Mesendoderm (in vitro differentiated cells): ENCODE measurements at regions not wholly inside any gene's neighbourhood (a gene's known extent, or its start where the extent isn't known, plus 50 kb on each side); places are given as distances from the start of the nearest gene placed in this dataset.
A peak's percentile ranks its signal among the peaks of the same experiment; 100 is the strongest.

Experiments
- DNase-seq: peaks from one replicate; pipeline ENCODE4 v3.0.0; 2013
- H2AK5ac ChIP-seq: 2 replicates; pipeline ENCODE4 v1.6.1; 2013; ENCODE audit warnings: low read length, inconsistent platforms
- H2BK120ac ChIP-seq: 2 replicates; pipeline ENCODE4 v1.6.1; 2013; ENCODE audit warnings: low read depth, mild to moderate bottlenecking, low read length, moderate library complexity, mixed read lengths
- H2BK15ac ChIP-seq: replicated peaks from 2 replicates; pipeline ENCODE4 v1.6.1; 2013; ENCODE audit warnings: low read depth, mild to moderate bottlenecking, moderate library complexity
- H2BK5ac ChIP-seq: 2 replicates; pipeline ENCODE4 v1.6.1; 2013; ENCODE audit warnings: low read length, inconsistent platforms
- H3K18ac ChIP-seq: 2 replicates; pipeline ENCODE4 v1.6.1; 2013; ENCODE audit warnings: mild to moderate bottlenecking, low read length, mixed read lengths
- H3K23ac ChIP-seq: one replicate; pipeline ENCODE4 v1.6.1; 2013; ENCODE audit warnings: low read length
- H3K27ac ChIP-seq: 2 replicates; pipeline ENCODE4 v1.5.1; 2013; ENCODE audit warnings: low read depth, mild to moderate bottlenecking, inconsistent platforms, low read length, moderate library complexity
- H3K27me3 ChIP-seq: 2 replicates; pipeline ENCODE4 v1.6.1; 2013; ENCODE audit warnings: low read length, control low read depth, mild to moderate bottlenecking, inconsistent platforms; ENCODE audit not compliant: insufficient read depth, poor library complexity
- H3K36me3 ChIP-seq: 2 replicates; pipeline ENCODE4 v1.6.1; 2013; ENCODE audit warnings: low read length, inconsistent platforms; ENCODE audit not compliant: control insufficient read depth, insufficient read depth
- H3K4ac ChIP-seq: one replicate; pipeline ENCODE4 v1.6.1; 2013; ENCODE audit warnings: low read depth, mild to moderate bottlenecking, low read length, moderate library complexity
- H3K4me1 ChIP-seq: 2 replicates; pipeline ENCODE4 v1.6.1; 2013; ENCODE audit warnings: low read depth, low read length, inconsistent platforms; ENCODE audit not compliant: control insufficient read depth
- H3K4me2 ChIP-seq: 2 replicates; pipeline ENCODE4 v1.6.1; 2013; ENCODE audit warnings: low read length
- H3K4me3 ChIP-seq: 2 replicates; pipeline ENCODE4 v1.5.1; 2013; ENCODE audit warnings: mild to moderate bottlenecking, low read length
- H3K56ac ChIP-seq: one replicate; pipeline ENCODE4 v1.6.1; 2013; ENCODE audit warnings: low read length
- H3K79me1 ChIP-seq: 2 replicates; pipeline ENCODE4 v1.6.1; 2013; ENCODE audit warnings: low read length, inconsistent platforms
- H3K79me2 ChIP-seq: 2 replicates; pipeline ENCODE4 v1.6.1; 2013; ENCODE audit warnings: mild to moderate bottlenecking, low read length; ENCODE audit not compliant: control insufficient read depth, insufficient read depth
- H3K9ac ChIP-seq: 2 replicates; pipeline ENCODE4 v1.6.1; 2013; ENCODE audit warnings: low read length, inconsistent platforms
- H4K5ac ChIP-seq: one replicate; pipeline ENCODE4 v1.6.1; 2013; ENCODE audit warnings: low read length
- H4K8ac ChIP-seq: one replicate; pipeline ENCODE4 v1.6.1; 2013; ENCODE audit warnings: low read depth, mild to moderate bottlenecking, control low read depth, low read length, moderate library complexity
- WGBS: extraction: QIAGEN DNeasy Blood & Tissue Kit; methylation state at CpG from one replicate; pipeline ENCODE4 v1.1.7; 2013; ENCODE audit warnings: low lambda C conversion rate, missing lambda C conversion rate; ENCODE audit not compliant: insufficient coverage; ENCODE audit errors: extremely low coverage; 5-methylcytosine and 5-hydroxymethylcytosine counted together

DNA sequence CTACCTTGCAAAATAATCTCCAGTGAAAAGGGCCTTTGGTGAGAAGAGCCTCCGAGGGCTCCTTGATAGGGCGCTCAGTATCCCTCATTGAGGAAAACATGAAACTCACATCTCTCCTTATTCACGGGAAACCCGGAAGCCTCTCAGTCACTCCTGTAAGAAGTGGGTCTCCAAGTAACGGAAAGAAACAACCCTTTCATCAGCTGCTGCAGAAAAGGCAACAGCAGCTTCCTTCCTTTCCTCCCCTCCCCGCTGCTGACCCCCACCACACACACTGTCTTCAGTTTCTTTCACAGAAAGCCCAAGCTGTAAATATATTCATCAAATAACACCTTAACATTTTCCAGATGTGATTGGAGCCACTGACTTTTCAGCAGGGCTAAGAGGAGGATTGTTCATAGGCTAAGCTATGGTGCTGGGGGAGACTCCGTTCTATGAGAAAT, 81.4 kb downstream of the C9orf152 start:
- Histone ChIP-seq H3K36me3 (no peaks in the 10 kb centered on the region), H3K27me3 (no peaks in the 10 kb centered on the region), H3K27ac (no peak overlapping the region), H3K56ac (no peak overlapping the region), H3K4me1 (peaks cover 16% of the 10 kb centered on the region), H3K79me2 (no peaks in the 10 kb centered on the region), H3K4ac (no peak overlapping the region), H3K4me2 (no peak overlapping the region), H2BK120ac (no peak overlapping the region), H3K9ac (no peak overlapping the region), H2AK5ac (no peak overlapping the region), H4K8ac (no peak overlapping the region), H3K79me1 (no peaks in the 10 kb centered on the region), H2BK5ac (no peak overlapping the region), H4K5ac (no peak overlapping the region), H3K18ac (no peak overlapping the region), H2BK15ac (no peak overlapping the region), H3K23ac (no peak overlapping the region), H3K4me3 (no peak overlapping the region)
- no CpG with 5 or more reads among the region's 7 CpGs for WGBS
- DNase-seq = peak; percentile 28

- H2BK120ac ChIP-seq = no peak overlapping the region
- no peak overlapping the region for H2BK15ac ChIP-seq
- H3K23ac ChIP-seq = no peak overlapping the region
- WGBS = no CpG with 5 or more reads among the region's 23 CpGs
- peak; percentile 95 for DNase-seq
- H3K27me3 ChIP-seq = no peaks in the 10 kb centered on the region
- no peak overlapping the region for H3K4me3 ChIP-seq
- peak overlapping the region; percentile 25 for H3K18ac ChIP-seq
- H3K4me1 ChIP-seq = peaks cover 16% of the 10 kb centered on the region
- peak overlapping the region; percentile 48 for H3K27ac ChIP-seq
- no peaks in the 10 kb centered on the region for H3K36me3 ChIP-seq
- no peaks in the 10 kb centered on the region for H3K79me2 ChIP-seq
- H4K8ac ChIP-seq = no peak overlapping the region
- no peak overlapping the region for H2AK5ac ChIP-seq
- H3K4me2 ChIP-seq = no peak overlapping the region
- no peak overlapping the region for H4K5ac ChIP-seq
- no peak overlapping the region for H2BK5ac ChIP-seq
- H3K9ac ChIP-seq = peak overlapping the region; percentile 27
- peak overlapping the region; percentile 30 for H3K56ac ChIP-seq
- H3K79me1 ChIP-seq = no peaks in the 10 kb centered on the region
- no peak overlapping the region for H3K4ac ChIP-seq
These were observed 80.7 kb downstream of the C9orf152 start for GRCh38 chr9:110126986-110127864.

- no peak overlapping the region for H2BK15ac ChIP-seq
- no peak overlapping the region for H3K56ac ChIP-seq
- no peak overlapping the region for H2BK5ac ChIP-seq
- H3K36me3 ChIP-seq = no peaks in the 10 kb centered on the region
- H3K4me3 ChIP-seq = no peak overlapping the region
- no peaks in the 10 kb centered on the region for H3K79me1 ChIP-seq
- H4K5ac ChIP-seq = no peak overlapping the region
- DNase-seq = no peak
- no peaks in the 10 kb centered on the region for H3K27me3 ChIP-seq
- no peak overlapping the region for H3K23ac ChIP-seq
- H3K4me1 ChIP-seq = peaks cover 16% of the 10 kb centered on the region
- H3K9ac ChIP-seq = no peak overlapping the region
- no peak overlapping the region for H3K4ac ChIP-seq
- no peaks in the 10 kb centered on the region for H3K79me2 ChIP-seq
- no peak overlapping the region for H2BK120ac ChIP-seq
- no peak overlapping the region for H3K27ac ChIP-seq
- H2AK5ac ChIP-seq = no peak overlapping the region
- no CpG with 5 or more reads among the region's 7 CpGs for WGBS
- no peak overlapping the region for H3K18ac ChIP-seq
- H3K4me2 ChIP-seq = no peak overlapping the region
- no peak overlapping the region for H4K8ac ChIP-seq
These were observed 79.2 kb downstream of the C9orf152 start for GRCh38 chr9:110128664-110129329.

DNA sequence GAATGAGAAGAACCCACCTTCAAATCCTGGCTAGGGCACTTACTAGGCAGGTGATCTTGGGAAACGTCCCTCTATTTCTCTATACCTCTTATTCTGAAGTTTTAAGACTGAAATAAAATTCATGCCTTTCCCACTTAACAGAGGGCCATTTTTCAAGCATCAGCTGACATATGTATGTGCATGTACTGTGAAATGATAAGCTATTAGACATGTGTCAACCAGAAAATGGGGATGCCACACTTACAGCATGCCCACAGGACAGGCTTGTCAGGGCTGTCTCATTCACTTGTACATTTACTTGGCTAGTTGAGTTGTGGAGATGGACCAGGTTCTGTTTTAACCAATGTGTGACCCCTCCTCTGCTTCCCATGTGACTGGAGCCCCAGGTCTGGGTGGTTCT, 78.5 kb downstream of the C9orf152 start:
- WGBS = no CpG with 5 or more reads among the region's 1 CpG
- peaks cover 16% of the 10 kb centered on the region for H3K4me1 ChIP-seq

DNA sequence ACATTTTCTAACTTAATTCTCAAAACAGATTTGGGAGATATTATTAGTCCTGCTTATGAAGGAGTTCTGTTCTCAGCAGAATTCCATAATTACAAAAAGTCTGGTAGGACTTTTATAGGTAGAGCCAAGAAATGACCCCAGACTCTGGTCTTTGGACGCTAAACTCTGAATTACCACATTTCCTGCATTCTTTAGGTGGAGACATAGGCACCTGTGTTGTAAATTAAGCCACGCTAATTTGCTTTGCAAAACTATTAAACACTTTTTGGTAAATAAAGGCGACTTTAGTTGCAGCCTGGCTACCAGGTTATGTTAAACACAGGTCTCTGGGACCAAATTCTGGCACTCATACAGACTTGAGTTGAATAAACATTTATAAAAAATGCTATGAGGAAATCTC, 77.7 kb downstream of the C9orf152 start:
- Histone ChIP-seq H3K36me3 (no peaks in the 10 kb centered on the region), H4K8ac (no peak overlapping the region), H3K79me1 (no peaks in the 10 kb centered on the region), H3K56ac (no peak overlapping the region), H3K4me2 (no peak overlapping the region), H3K27me3 (no peaks in the 10 kb centered on the region), H3K79me2 (no peaks in the 10 kb centered on the region), H2BK5ac (no peak overlapping the region), H2BK120ac (no peak overlapping the region), H3K18ac (no peak overlapping the region), H3K4me3 (no peak overlapping the region), H3K4me1 (peaks cover 16% of the 10 kb centered on the region), H3K4ac (no peak overlapping the region), H2BK15ac (no peak overlapping the region), H3K23ac (no peak overlapping the region), H2AK5ac (no peak overlapping the region), H3K27ac (no peak overlapping the region), H4K5ac (no peak overlapping the region), H3K9ac (no peak overlapping the region)
- no peak for DNase-seq
- WGBS = no CpG with 5 or more reads among the region's 3 CpGs

More for the DNA sequence above, 78.5 kb downstream of the C9orf152 start:
- no peak for DNase-seq
- no peak overlapping the region for H3K4me2 ChIP-seq
- H4K5ac ChIP-seq = no peak overlapping the region
- H3K18ac ChIP-seq = no peak overlapping the region
- H3K23ac ChIP-seq = no peak overlapping the region
- H3K27me3 ChIP-seq = no peaks in the 10 kb centered on the region
- no peaks in the 10 kb centered on the region for H3K36me3 ChIP-seq
- no peak overlapping the region for H2BK15ac ChIP-seq
- H4K8ac ChIP-seq = no peak overlapping the region
- H2BK5ac ChIP-seq = no peak overlapping the region
- no peak overlapping the region for H2BK120ac ChIP-seq
- no peak overlapping the region for H3K4me3 ChIP-seq
- H3K79me1 ChIP-seq = no peaks in the 10 kb centered on the region
- H3K79me2 ChIP-seq = no peaks in the 10 kb centered on the region
- no peak overlapping the region for H3K4ac ChIP-seq
- H3K9ac ChIP-seq = no peak overlapping the region
- H3K27ac ChIP-seq = no peak overlapping the region
- H3K56ac ChIP-seq = no peak overlapping the region
- H2AK5ac ChIP-seq = no peak overlapping the region
